GM19372 (cell line): ENCODE measurements at regions not wholly inside any gene's neighbourhood (a gene's known extent, or its start where the extent isn't known, plus 50 kb on each side); places are given as distances from the start of the nearest gene placed in this dataset.

Experiments used
- ATAC-seq: cut with Tn5 transposase; IDR thresholded peaks from one replicate; pipeline ENCODE4 v1.9.1; 2021; ENCODE audit warnings: mild to moderate bottlenecking, low read depth, moderate library complexity; ENCODE audit not compliant: unreplicated experiment

- ATAC-seq = no peak
Measured at GRCh38 chr6:97557355-97557754, 274.3 kb upstream of the MMS22L start.

GRCh38 chr6:97563529-97563928 lies 280.5 kb upstream of the MMS22L start:
- ATAC-seq = no peak

GRCh38 chr6:97572943-97573342 lies 289.9 kb upstream of the MMS22L start:
- ATAC-seq = no peak

DNA sequence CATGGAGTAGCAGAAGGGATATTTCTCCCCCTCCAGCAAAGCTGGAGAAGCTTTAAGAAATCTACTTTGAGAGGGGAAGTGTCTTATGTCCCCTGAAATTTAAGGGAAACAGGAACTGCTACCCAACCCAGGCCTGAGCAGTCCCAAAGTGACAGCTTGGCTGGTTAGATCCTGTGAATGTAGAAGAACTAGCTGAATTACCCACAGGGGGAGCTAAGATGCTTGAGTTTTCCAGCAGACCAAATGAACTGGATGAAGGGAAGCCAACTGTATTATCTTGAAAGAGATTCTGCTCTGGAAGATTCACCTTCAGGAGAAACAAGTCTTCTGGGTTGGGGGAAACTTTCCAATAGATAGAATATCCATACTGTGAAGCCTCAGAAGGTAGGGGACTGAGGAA lies 303.3 kb upstream of the MMS22L start:
- no peak for ATAC-seq

DNA sequence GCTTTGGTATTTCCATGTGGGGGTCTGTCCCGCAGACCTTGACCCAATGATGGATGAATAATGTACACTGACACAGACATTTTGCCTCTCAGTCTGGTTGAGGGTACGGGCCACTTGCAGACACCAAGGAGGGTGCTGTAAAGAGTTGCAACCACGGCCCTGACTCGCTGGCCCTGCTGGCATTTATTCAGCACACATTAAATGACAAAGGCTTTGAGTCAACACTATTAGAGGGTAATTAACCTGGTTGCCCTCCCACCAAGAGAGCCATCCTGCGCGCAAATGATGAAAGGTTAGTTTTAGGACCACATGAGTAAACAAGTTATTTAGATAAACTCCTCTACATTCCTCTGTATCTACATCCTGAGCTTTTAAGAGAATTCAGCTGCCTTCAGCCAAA lies 308.9 kb upstream of the MMS22L start:
- no peak for ATAC-seq

- ATAC-seq = no peak
Measured at GRCh38 chr6:97594844-97595243, 311.8 kb upstream of the MMS22L start.

DNA sequence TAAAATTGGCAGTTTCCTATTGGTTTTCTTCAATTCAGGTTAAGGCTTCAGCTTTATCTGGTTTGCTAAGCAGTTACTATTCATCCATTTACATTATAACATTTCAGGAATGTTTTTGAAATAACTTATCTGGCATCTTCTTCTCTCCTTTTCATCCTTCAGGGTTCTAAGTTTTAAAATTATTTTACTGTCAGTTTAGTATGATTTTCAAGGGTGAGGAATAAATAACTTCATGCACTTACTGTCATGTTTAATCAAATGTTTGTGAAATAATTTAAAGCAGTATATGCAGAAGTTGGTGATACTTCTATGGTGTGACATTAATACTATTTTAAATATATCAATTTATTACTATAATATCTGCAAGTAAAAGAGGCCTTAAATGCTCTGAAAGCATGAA lies 338.1 kb upstream of the MMS22L start:
- no peak for ATAC-seq

GRCh38 chr6:97626671-97627441 lies 343.8 kb upstream of the MMS22L start:
- ATAC-seq = no peak

DNA sequence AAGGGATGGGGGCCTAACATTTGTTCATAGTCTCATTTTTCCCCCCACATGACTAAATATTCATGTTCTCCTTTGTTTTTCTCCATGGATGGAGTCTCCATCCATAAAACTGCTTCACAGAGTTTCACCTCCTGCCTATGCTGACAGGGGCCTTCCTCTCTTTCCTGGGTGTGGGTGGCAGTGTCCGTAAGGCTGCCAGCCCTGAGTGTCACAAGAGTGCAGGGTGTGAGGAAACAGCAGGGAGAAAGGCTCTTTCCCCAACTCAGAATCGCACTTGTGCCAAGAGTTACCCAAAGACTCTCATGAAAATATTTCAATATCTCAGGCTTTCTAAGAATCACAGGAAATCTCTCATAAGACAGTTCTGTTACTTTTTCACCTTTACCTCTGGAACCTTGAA lies 346.2 kb upstream of the MMS22L start:
- no peak for ATAC-seq

- no peak for ATAC-seq
Measured at GRCh38 chr6:97630604-97631003, 347.6 kb upstream of the MMS22L start.

DNA sequence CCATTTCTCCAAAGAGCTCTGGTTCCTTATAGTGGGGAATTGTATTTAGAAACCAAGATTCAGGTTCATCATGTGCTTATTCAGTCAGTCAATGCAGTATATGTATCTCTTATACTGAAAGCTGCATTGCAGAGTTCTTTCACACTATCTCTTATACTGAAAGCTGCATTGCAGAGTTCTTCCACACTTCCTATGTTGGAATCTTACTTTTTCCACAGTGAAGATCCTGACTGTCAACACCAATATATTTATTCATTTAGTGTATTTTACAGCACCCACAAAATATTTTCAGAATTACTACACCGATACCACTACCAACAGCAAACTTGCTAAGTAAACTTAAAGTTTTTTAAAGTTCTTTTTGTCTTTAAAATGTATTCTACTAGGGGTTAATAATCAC lies 349.3 kb upstream of the MMS22L start:
- ATAC-seq = no peak

DNA sequence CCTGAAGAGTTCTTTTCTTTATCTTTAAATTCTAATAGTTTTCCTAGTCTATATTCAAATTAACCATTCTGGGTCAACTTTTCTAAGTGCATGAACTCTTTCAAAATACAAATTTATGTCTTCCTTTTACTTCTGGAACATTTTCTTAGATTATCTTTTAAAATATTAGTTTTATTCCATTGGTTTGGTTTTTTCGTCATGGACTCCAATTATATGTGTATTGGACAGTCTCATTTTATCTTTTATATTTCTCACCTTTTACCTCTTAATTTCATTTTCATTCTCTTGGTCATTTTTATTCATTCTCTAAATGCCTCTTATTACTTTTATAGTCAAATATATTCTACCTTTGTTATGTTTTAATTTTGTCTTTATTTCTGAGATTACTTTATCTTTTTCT lies 356.7 kb upstream of the MMS22L start:
- ATAC-seq = no peak

GRCh38 chr6:97644353-97644752 lies 361.3 kb upstream of the MMS22L start:
- ATAC-seq = no peak

GRCh38 chr6:97645757-97646156 lies 362.7 kb upstream of the MMS22L start:
- ATAC-seq = no peak

DNA sequence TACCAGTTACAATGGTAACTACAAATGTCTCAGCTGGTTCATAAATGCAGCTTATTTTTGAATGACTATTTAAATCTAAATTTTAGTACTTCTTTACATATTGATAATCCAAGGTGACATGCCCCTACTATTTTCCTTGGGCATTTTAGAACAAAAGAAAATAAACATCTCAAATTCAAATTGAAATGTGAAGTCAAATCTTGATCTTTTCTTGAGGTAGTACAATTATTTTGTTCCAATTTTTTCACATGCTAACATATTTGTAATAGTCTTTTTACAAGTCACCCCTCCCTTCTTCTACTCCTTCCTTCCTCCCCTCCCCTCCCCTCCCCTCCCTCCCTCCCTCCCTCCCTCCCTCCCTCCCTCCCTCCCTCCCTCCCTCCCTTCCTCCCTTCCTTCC lies 370.1 kb upstream of the MMS22L start:
- ATAC-seq = no peak

GRCh38 chr6:97653517-97653916 lies 370.5 kb upstream of the MMS22L start:
- ATAC-seq = no peak

- no peak for ATAC-seq
Measured at GRCh38 chr6:97654674-97655073, 371.7 kb upstream of the MMS22L start.

- no peak for ATAC-seq
Measured at GRCh38 chr6:97656236-97656635, 373.2 kb upstream of the MMS22L start.

DNA sequence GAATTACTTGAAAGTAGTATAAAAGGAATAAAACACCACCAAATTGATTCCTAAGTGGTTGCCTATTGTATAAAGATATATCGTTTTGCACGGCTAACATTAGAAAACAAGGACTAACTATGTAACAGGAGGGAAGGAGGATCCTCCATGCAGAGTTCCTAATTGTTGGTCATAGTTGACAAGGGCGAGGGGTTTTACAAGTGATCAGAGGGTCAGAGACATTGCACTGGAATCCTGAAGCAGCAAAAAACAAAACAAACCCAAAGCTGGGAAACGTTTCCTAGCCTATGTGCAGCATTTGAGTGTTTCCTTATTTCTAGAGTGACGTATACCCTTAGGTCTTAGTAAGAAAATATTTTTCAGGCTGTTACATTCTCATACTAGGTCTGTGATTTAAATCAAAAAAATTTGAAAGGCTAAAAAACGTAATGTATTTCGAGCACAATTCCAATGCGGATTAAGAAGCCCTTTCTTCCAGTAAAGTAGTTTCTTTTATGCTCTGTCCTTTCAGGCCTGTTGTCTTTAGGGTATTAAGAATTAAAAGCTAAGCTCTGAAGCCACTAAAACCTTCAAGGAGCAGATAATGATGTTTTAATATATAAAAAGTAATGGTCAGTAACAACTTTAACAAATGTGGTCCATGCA lies 373.8 kb upstream of the MMS22L start:
- no peak for ATAC-seq

DNA sequence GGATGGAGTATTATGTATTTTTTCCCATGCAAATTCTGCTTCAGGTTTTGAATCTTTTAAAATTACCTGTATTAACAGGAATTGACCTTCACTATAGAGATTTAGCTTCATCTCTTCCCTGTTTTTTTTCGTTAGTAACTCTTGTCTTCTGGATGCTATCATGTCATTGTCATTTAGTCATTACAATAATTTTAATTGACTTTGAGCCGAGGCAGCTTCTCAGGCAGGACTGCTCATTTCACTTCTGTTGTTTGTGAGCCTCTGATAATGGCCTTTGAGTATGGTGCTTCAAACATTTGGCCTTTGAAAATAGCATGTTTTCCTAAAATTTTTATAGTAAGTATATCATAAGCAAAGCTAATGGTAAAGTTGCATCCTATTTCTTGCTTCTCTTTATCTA lies 375.1 kb upstream of the MMS22L start:
- no peak for ATAC-seq

DNA sequence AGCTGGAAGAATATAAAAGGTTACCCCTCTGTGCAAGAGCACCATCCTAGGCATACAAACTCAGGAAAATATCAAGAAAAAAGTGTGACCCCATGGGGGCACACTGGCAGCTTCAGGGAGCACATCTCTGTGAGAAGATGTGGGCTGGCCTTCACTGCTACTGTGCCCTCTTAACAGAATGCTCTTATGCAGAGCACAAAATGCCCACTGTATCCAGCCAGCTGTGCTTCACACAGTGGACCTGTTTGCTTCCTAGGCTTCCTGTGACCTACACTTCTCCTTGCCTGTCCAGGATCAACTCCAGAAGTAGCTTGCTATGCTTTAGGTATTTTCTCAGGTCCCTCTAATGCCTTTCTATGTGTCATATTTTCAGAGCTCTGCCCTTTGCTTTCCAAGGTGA lies 380.2 kb upstream of the MMS22L start:
- no peak for ATAC-seq

- ATAC-seq = no peak
Measured at GRCh38 chr6:97665446-97665845, 382.4 kb upstream of the MMS22L start.
